Fibroblast of mammary gland (primary cell): ENCODE measurements at regions not wholly inside any gene's neighbourhood (a gene's known extent, or its start where the extent isn't known, plus 50 kb on each side); places are given as distances from the start of the nearest gene placed in this dataset.

Experiments used
- DNase-seq: peaks from one replicate; pipeline ENCODE4 v3.0.0-alpha.2; 2010; ENCODE audit warnings: low read depth
- H3K4me3 ChIP-seq: 2 replicates; pipeline ENCODE4 v1.5.1; 2011; ENCODE audit warnings: low read depth, mild to moderate bottlenecking, low read length, moderate library complexity; ENCODE audit not compliant: control insufficient read depth
- CTCF ChIP-seq: conservative IDR thresholded peaks from 2 replicates; pipeline ENCODE4 v1.5.1; 2011; ENCODE audit warnings: low read depth, low read length, inconsistent platforms; ENCODE audit not compliant: control insufficient read depth, insufficient read depth

- no peak for DNase-seq
- no peak overlapping the region for H3K4me3 ChIP-seq
- no peak for TF ChIP-seq CTCF
These were observed 182.4 kb downstream of the TMEM18 start for GRCh38 chr2:494853-495252.

GRCh38 chr2:493228-493627 lies 184.0 kb downstream of the TMEM18 start:
- no peak for TF ChIP-seq CTCF
- no peak overlapping the region for H3K4me3 ChIP-seq
- DNase-seq: no peak

GRCh38 chr2:492178-492577 lies 185.0 kb downstream of the TMEM18 start:
- DNase-seq: no peak
- no peak overlapping the region for H3K4me3 ChIP-seq
- no peak for TF ChIP-seq CTCF

GRCh38 chr2:489838-490237 lies 187.4 kb downstream of the TMEM18 start:
- TF ChIP-seq CTCF: no peak
- no peak overlapping the region for H3K4me3 ChIP-seq
- DNase-seq: no peak

- DNase-seq: no peak
- TF ChIP-seq CTCF: no peak
- H3K4me3 ChIP-seq: no peak overlapping the region
These were observed 188.1 kb downstream of the TMEM18 start for GRCh38 chr2:489084-489483.

- no peak for DNase-seq
- no peak overlapping the region for H3K4me3 ChIP-seq
- no peak for TF ChIP-seq CTCF
These were observed 189.8 kb downstream of the TMEM18 start for GRCh38 chr2:487186-488079.

- no peak overlapping the region for H3K4me3 ChIP-seq
- no peak for TF ChIP-seq CTCF
- no peak for DNase-seq
These were observed 190.8 kb downstream of the TMEM18 start for GRCh38 chr2:486371-486770.
